HL-60 (cell line): ENCODE measurements at regions not wholly inside any gene's neighbourhood (a gene's known extent, or its start where the extent isn't known, plus 50 kb on each side); places are given as distances from the start of the nearest gene placed in this dataset.

Experiments
- DNase-seq, 2 experiments: peaks; one replicate each; pipeline ENCODE4 v3.0.0-alpha.2; 2010 to 2020; ENCODE audit warnings: low read depth in 1 of 2, low spot score in 1 of 2
- H3K27ac ChIP-seq: fragments of 250-450 bp; sonication (Bioruptor Pico); replicated peaks from 2 replicates; pipeline ENCODE4 v1.5.1; 2020; ENCODE audit warnings: mild to moderate bottlenecking, moderate library complexity
- H3K27me3 ChIP-seq: fragments of 250-450 bp; sonication (Bioruptor Pico); 2 replicates; pipeline ENCODE4 v1.5.1; 2021; ENCODE audit warnings: mild to moderate bottlenecking, moderate library complexity; ENCODE audit not compliant: insufficient read depth, poor library complexity, severe bottlenecking
- H3K4me3 ChIP-seq: replicated peaks from 2 replicates; pipeline ENCODE4 v1.5.1; 2011; ENCODE audit warnings: mild to moderate bottlenecking, control low read depth, low read length; ENCODE audit not compliant: insufficient read depth
- CTCF ChIP-seq: IDR thresholded peaks from one replicate; pipeline ENCODE4 v1.5.1; 2011; ENCODE audit warnings: low read length, control low read depth, inconsistent platforms; ENCODE audit not compliant: insufficient read depth
- GABPA ChIP-seq: IDR thresholded peaks from 2 replicates; pipeline ENCODE4 v1.6.1; 2012; ENCODE audit warnings: low read depth
- POLR2AphosphoS5 ChIP-seq: IDR thresholded peaks from 2 replicates; pipeline ENCODE4 v1.6.1; 2012; ENCODE audit warnings: low read depth
- REST ChIP-seq: IDR thresholded peaks from 2 replicates; pipeline ENCODE4 v1.6.1; 2012; ENCODE audit warnings: low read depth; ENCODE audit not compliant: insufficient replicate concordance
- SPI1 ChIP-seq: IDR thresholded peaks from 2 replicates; pipeline ENCODE4 v1.6.1; 2012; ENCODE audit warnings: low read depth, mild to moderate bottlenecking, borderline replicate concordance

GRCh38 chr4:114109776-114110175, 130.3 kb upstream of the ARSJ start:
- no peaks in the 10 kb centered on the region for H3K27me3 ChIP-seq
- H3K4me3 ChIP-seq, result no peak overlapping the region
- no peak for DNase-seq
- no peak overlapping the region for H3K27ac ChIP-seq
- no peak for TF ChIP-seq GABPA
- no peak for TF ChIP-seq SPI1
- TF ChIP-seq POLR2AphosphoS5, result no peak
- TF ChIP-seq CTCF, result no peak
- TF ChIP-seq REST, result no peak

- no peaks in the 10 kb centered on the region for H3K27me3 ChIP-seq
- DNase-seq, result no peak
- TF ChIP-seq POLR2AphosphoS5 (no peak), GABPA (no peak), CTCF (no peak), REST (no peak), SPI1 (no peak)
- H3K4me3 ChIP-seq, result no peak overlapping the region
- H3K27ac ChIP-seq, result no peak overlapping the region
Measured at GRCh38 chr4:114115526-114115925, 136.1 kb upstream of the ARSJ start.

GRCh38 chr4:114116861-114117260, 137.4 kb upstream of the ARSJ start:
- Histone ChIP-seq H3K4me3 (no peak overlapping the region), H3K27me3 (no peaks in the 10 kb centered on the region), H3K27ac (no peak overlapping the region)
- DNase-seq, result no peak
- TF ChIP-seq REST (no peak), GABPA (no peak), POLR2AphosphoS5 (no peak), SPI1 (no peak), CTCF (no peak)
